GM20000 (cell line): ENCODE measurements at regions not wholly inside any gene's neighbourhood (a gene's known extent, or its start where the extent isn't known, plus 50 kb on each side); places are given as distances from the start of the nearest gene placed in this dataset.

Experiments
- DNase-seq: peaks from one replicate; pipeline ENCODE4 v3.0.0; 2012; ENCODE audit warnings: low spot score
- CTCF ChIP-seq: IDR thresholded peaks from 2 replicates; pipeline ENCODE4 v1.5.1; 2012; ENCODE audit warnings: mild to moderate bottlenecking, control low read depth; ENCODE audit errors: extremely low read depth, missing control alignments

GRCh38 chr2:49582946-49583345, 428.6 kb upstream of the FSHR start:
- no peak for DNase-seq
- no peak for TF ChIP-seq CTCF

GRCh38 chr2:49577041-49577440, 422.7 kb upstream of the FSHR start:
- TF ChIP-seq CTCF: no peak
- no peak for DNase-seq

- DNase-seq: no peak
- TF ChIP-seq CTCF: no peak
Measured at GRCh38 chr2:49569176-49569575, 414.9 kb upstream of the FSHR start.

- no peak for TF ChIP-seq CTCF
Measured at GRCh38 chr2:49567811-49568600, 413.7 kb upstream of the FSHR start.

GRCh38 chr2:49567021-49567420, 412.7 kb upstream of the FSHR start:
- DNase-seq: no peak
- TF ChIP-seq CTCF: no peak

More at GRCh38 chr2:49567811-49568600, 413.7 kb upstream of the FSHR start:
- no peak for DNase-seq

GRCh38 chr2:49553658-49554057, 399.3 kb upstream of the FSHR start:
- no peak for TF ChIP-seq CTCF

GRCh38 chr2:49532702-49533101, 378.4 kb upstream of the FSHR start:
- no peak for DNase-seq
- no peak for TF ChIP-seq CTCF

More at GRCh38 chr2:49553658-49554057, 399.3 kb upstream of the FSHR start:
- DNase-seq: no peak
